Keratinocyte (primary cell): ENCODE measurements at regions not wholly inside any gene's neighbourhood (a gene's known extent, or its start where the extent isn't known, plus 50 kb on each side); places are given as distances from the start of the nearest gene placed in this dataset.

Experiments used
- DNase-seq: peaks from one replicate; pipeline ENCODE4 v3.0.0-alpha.2; 2011; ENCODE audit warnings: low read depth, missing footprints, low spot score
- FAIRE-seq: peaks from 2 replicates; lab custom pipeline; 2011; peaks lifted over from hg19 to GRCh38; lab: Jason Lieb, UNC
- H2AFZ ChIP-seq: 2 replicates; pipeline ENCODE4 v1.6.0; 2012; ENCODE audit warnings: low read length, control low read depth, inconsistent platforms; ENCODE audit not compliant: control insufficient read depth
- H3K27ac ChIP-seq: 2 replicates; pipeline ENCODE4 v1.5.1; 2011; ENCODE audit warnings: low read length; ENCODE audit not compliant: control insufficient read depth, insufficient read depth
- H3K27me3 ChIP-seq: 3 replicates; pipeline ENCODE4 v1.6.0; 2011; ENCODE audit warnings: low read length; ENCODE audit not compliant: control insufficient read depth, insufficient read depth; ENCODE audit errors: extremely low read depth
- H3K36me3 ChIP-seq, 2 experiments: 2 replicates in 1 of 2; 3 replicates in 1 of 2; pipeline ENCODE4 v1.5.1; 2011; ENCODE audit warnings: low read length in 2 of 2, mild to moderate bottlenecking in 1 of 2; ENCODE audit not compliant: control insufficient read depth in 2 of 2, insufficient read depth in 2 of 2; ENCODE audit errors: extremely low read depth in 1 of 2
- H3K4me1 ChIP-seq: 3 replicates; pipeline ENCODE4 v1.5.1; 2011; ENCODE audit warnings: low read length; ENCODE audit not compliant: control insufficient read depth, insufficient read depth; ENCODE audit errors: extremely low read depth
- H3K4me2 ChIP-seq: 3 replicates; pipeline ENCODE4 v1.6.0; 2011; ENCODE audit warnings: low read depth, low read length; ENCODE audit not compliant: control insufficient read depth, insufficient read depth; ENCODE audit errors: extremely low read depth
- H3K4me3 ChIP-seq, 3 experiments: fragments of 200-600 bp in 1 of 3; sonication (generic) in 1 of 3; 2 replicates in 2 of 3; 3 replicates in 1 of 3; pipeline ENCODE4 v1.5.1; 2011 to 2016; ENCODE audit warnings: low read length in 3 of 3, mild to moderate bottlenecking in 3 of 3, control low read depth in 2 of 3, inconsistent platforms in 1 of 3, low read depth in 1 of 3, mixed read lengths in 1 of 3, mixed run types in 1 of 3, moderate library complexity in 1 of 3; ENCODE audit not compliant: control insufficient read depth in 2 of 3, insufficient read depth in 2 of 3; ENCODE audit errors: extremely low read depth in 1 of 3
- H3K79me2 ChIP-seq: 2 replicates; pipeline ENCODE4 v1.6.0; 2012; ENCODE audit warnings: low read length; ENCODE audit not compliant: control insufficient read depth, insufficient read depth
- H3K9ac ChIP-seq: 3 replicates; pipeline ENCODE4 v1.6.0; 2011; ENCODE audit warnings: low read length; ENCODE audit not compliant: control insufficient read depth, insufficient read depth; ENCODE audit errors: extremely low read depth
- H3K9me1 ChIP-seq: 3 replicates; pipeline ENCODE4 v1.6.0; 2011; ENCODE audit warnings: low read length; ENCODE audit not compliant: control insufficient read depth, insufficient read depth; ENCODE audit errors: extremely low read depth
- H3K9me3 ChIP-seq: 2 replicates; pipeline ENCODE4 v1.5.1; 2012; ENCODE audit warnings: low read depth, low read length; ENCODE audit not compliant: control insufficient read depth
- H4K20me1 ChIP-seq: 3 replicates; pipeline ENCODE4 v1.6.0; 2011; ENCODE audit warnings: low read length; ENCODE audit not compliant: control insufficient read depth, insufficient read depth; ENCODE audit errors: extremely low read depth
- CTCF ChIP-seq, 3 experiments: IDR thresholded peaks in 1 of 3; conservative IDR thresholded peaks in 1 of 3; optimal IDR thresholded peaks in 1 of 3; 2 replicates in 2 of 3; 3 replicates in 1 of 3; pipeline versions ENCODE3 to v1.5.1; 2011; ENCODE audit warnings: low read length in 3 of 3, mild to moderate bottlenecking in 3 of 3, moderate library complexity in 2 of 3, control low read depth in 1 of 3, inconsistent platforms in 1 of 3; ENCODE audit not compliant: insufficient read depth in 2 of 3; ENCODE audit errors: extremely low read depth in 1 of 3
- EZH2 ChIP-seq: IDR thresholded peaks from one replicate; pipeline ENCODE4 v1.6.1; 2012; ENCODE audit warnings: inconsistent platforms, mild to moderate bottlenecking, low read length, moderate library complexity
- dilution Hi-C: fragments of 300-500 bp; cut with MboI; formaldehyde crosslinking; loops from one replicate; pipeline ENCODE4 v1.7.0; 2020; ENCODE audit warnings: low sequenced_read_pairs; ENCODE audit not compliant: extremely low pct_ligation_motif_present

GRCh38 chr20:22779878-22780277 is 195.5 kb upstream of the FOXA2 start:
- FAIRE-seq (no peak), DNase-seq (no peak)
- peaks cover 0 to 3% of the 10 kb centered on the region in 2 experiments for H3K36me3 ChIP-seq
- no peaks in the 10 kb centered on the region for H3K27me3 ChIP-seq
- no peaks in the 10 kb centered on the region for H3K9me1 ChIP-seq
- no peak overlapping the region for H3K9ac ChIP-seq
- H3K79me2 ChIP-seq, result no peaks in the 10 kb centered on the region
- H3K4me2 ChIP-seq, result no peak overlapping the region
- no peak overlapping the region for H3K4me3 ChIP-seq
- no peaks in the 10 kb centered on the region for H4K20me1 ChIP-seq
- no peak for TF ChIP-seq CTCF (optimal IDR thresholded peaks at IDR 0.05 in 1 of 3, IDR thresholded peaks at IDR 0.05 in 1 of 3, conservative IDR thresholded peaks at IDR 0.05 in 1 of 3; ENCODE audit: extremely low read depth in 1 of 3, insufficient read depth in 2 of 3, low read length in 3 of 3)
- no peak for TF ChIP-seq EZH2
- no peak overlapping the region for H3K27ac ChIP-seq
- peaks cover 5% of the 10 kb centered on the region for H3K9me3 ChIP-seq
- dilution Hi-C loops, result no loop called here
- H2AFZ ChIP-seq, result no peak overlapping the region
- peaks cover 22% of the 10 kb centered on the region for H3K4me1 ChIP-seq

- no peaks in the 10 kb centered on the region for H3K27me3 ChIP-seq
Measured at GRCh38 chr20:22781869-22782268, 197.5 kb upstream of the FOXA2 start.

More at GRCh38 chr20:22781869-22782268, 197.5 kb upstream of the FOXA2 start:
- no peaks in the 10 kb centered on the region for H3K79me2 ChIP-seq
- H3K27ac ChIP-seq, result no peak overlapping the region
- no peak overlapping the region for H3K4me2 ChIP-seq
- DNase-seq, result no peak
- FAIRE-seq, result no peak
- dilution Hi-C loops, result no loop called here
- no peaks in the 10 kb centered on the region for H3K9me1 ChIP-seq
- H3K9ac ChIP-seq, result no peak overlapping the region
- H3K4me1 ChIP-seq, result peaks cover 7% of the 10 kb centered on the region
- no peak overlapping the region for H3K4me3 ChIP-seq
- H3K9me3 ChIP-seq, result no peaks in the 10 kb centered on the region
- no peak overlapping the region for H2AFZ ChIP-seq
- H3K36me3 ChIP-seq, result no peaks in the 10 kb centered on the region
- no peaks in the 10 kb centered on the region for H4K20me1 ChIP-seq
- no peak for TF ChIP-seq EZH2
- TF ChIP-seq CTCF (optimal IDR thresholded peaks at IDR 0.05 in 1 of 3, IDR thresholded peaks at IDR 0.05 in 1 of 3, conservative IDR thresholded peaks at IDR 0.05 in 1 of 3; ENCODE audit: extremely low read depth in 1 of 3, insufficient read depth in 2 of 3, low read length in 3 of 3), result no peak
